Esophagus squamous epithelium (tissue), 4 donors: ENCODE measurements at regions not wholly inside any gene's neighbourhood (a gene's known extent, or its start where the extent isn't known, plus 50 kb on each side); places are given as distances from the start of the nearest gene placed in this dataset.

Experiments used
- POLR2A ChIP-seq, 4 donors: fragments of 450-650 bp; IDR thresholded peaks; one replicate each; pipeline ENCODE4 v1.6.1; 2017; ENCODE audit warnings: antibody characterized with exemption in 4 of 4, mild to moderate bottlenecking in 4 of 4, moderate library complexity in 3 of 4
- TF ChIP-seq, protein P1 (sequence below), 6 experiments: fragments of 450-650 bp in 4 of 6; fragments of 200-600 bp in 2 of 6; sonication (generic) in 2 of 6; IDR thresholded peaks; one replicate each; pipeline ENCODE4 v1.5.1; 2016 to 2019; ENCODE audit warnings: antibody characterized with exemption in 6 of 6, mild to moderate bottlenecking in 4 of 6, moderate library complexity in 4 of 6

DNA sequence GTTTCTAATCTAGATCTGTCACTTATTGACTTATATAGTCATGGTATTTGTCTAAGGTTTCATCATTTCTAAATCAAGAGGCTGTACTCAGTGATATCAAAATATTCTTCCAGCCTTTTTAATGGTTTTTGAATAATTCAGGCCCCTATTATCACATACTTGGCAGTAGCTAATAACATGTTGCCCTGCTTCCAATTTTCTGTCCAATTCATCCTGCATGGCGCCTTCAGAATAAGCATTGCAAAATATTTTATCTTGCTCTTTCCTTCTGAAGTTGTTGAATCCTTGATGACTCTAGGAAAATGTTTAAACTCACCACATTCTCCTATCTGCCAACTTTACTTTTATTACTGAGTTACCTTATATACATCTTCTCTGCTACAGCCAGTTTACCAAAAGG is 517.2 kb upstream of the B3GALT2 start:
- TF ChIP-seq, protein P1, sequence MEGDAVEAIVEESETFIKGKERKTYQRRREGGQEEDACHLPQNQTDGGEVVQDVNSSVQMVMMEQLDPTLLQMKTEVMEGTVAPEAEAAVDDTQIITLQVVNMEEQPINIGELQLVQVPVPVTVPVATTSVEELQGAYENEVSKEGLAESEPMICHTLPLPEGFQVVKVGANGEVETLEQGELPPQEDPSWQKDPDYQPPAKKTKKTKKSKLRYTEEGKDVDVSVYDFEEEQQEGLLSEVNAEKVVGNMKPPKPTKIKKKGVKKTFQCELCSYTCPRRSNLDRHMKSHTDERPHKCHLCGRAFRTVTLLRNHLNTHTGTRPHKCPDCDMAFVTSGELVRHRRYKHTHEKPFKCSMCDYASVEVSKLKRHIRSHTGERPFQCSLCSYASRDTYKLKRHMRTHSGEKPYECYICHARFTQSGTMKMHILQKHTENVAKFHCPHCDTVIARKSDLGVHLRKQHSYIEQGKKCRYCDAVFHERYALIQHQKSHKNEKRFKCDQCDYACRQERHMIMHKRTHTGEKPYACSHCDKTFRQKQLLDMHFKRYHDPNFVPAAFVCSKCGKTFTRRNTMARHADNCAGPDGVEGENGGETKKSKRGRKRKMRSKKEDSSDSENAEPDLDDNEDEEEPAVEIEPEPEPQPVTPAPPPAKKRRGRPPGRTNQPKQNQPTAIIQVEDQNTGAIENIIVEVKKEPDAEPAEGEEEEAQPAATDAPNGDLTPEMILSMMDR (IDR thresholded peaks at IDR 0.05), result no peak
- no peak for TF ChIP-seq POLR2A (IDR thresholded peaks at IDR 0.05)
